ENCODE measurements at regions not wholly inside any gene's neighbourhood (a gene's known extent, or its start where the extent isn't known, plus 50 kb on each side); places are given as distances from the start of the nearest gene placed in this dataset.

GRCh38 chrX:99494668-99495067 is 915.4 kb downstream of the PCDH19 start:
- Histone ChIP-seq H3K4me3 (no peak overlapping the region), H3K36me3 (ENCODE audit: insufficient read depth) (no peaks in the 10 kb centered on the region), H3K79me2 (replicated peaks; ENCODE audit: insufficient read depth) (no peaks in the 10 kb centered on the region), H3K27me3 (ENCODE audit: insufficient read depth) (no peaks in the 10 kb centered on the region), H3K9me2 (ENCODE audit: insufficient read depth) (no peaks in the 10 kb centered on the region), H3K4me2 (no peak overlapping the region), H2AFZ (no peak overlapping the region), H4K20me1 (replicated peaks; ENCODE audit: insufficient read depth) (no peaks in the 10 kb centered on the region), H3K4me1 (ENCODE audit: insufficient read depth) (no peaks in the 10 kb centered on the region), H3F3A (replicated peaks; ENCODE audit: low read depth) (no peaks in the 10 kb centered on the region), H3K27ac (ENCODE audit: low read depth) (no peak overlapping the region)
- H3K4me1 Mint-ChIP-seq = no peaks in the 10 kb centered on the region
- no peak overlapping the region for H3K4me3 Mint-ChIP-seq
- H3K36me3 Mint-ChIP-seq (ENCODE audit: low read depth) = no peaks in the 10 kb centered on the region; the same call in 2 of the 3 replicates
- ATAC-seq (no peak), DNase-seq (ENCODE audit: low spot score) (no peak)
- H3K9me3 Mint-ChIP-seq = peaks cover 9% of the 10 kb centered on the region; the same call in 2 of the 3 replicates
- no peak for TF ChIP-seq ZNF462 (CRISPR knock-in tag; IDR thresholded peaks at IDR 0.05)
- TF ChIP-seq CREB1 (CRISPR knock-in tag; IDR thresholded peaks at IDR 0.05; ENCODE audit: low read depth) = no peak
- TF ChIP-seq REST (IDR thresholded peaks at IDR 0.05; ENCODE audit: unreplicated experiment) = no peak
- no peak for TF ChIP-seq ZNF114 (CRISPR knock-in tag; IDR thresholded peaks at IDR 0.05)
- no peaks in the 10 kb centered on the region for H3K27me3 Mint-ChIP-seq (ENCODE audit: insufficient read depth, low read depth, poor library complexity)
- H3K27ac Mint-ChIP-seq = no peak overlapping the region

All from GM23338 (cell line).